ENCODE measurements at regions not wholly inside any gene's neighbourhood (a gene's known extent, or its start where the extent isn't known, plus 50 kb on each side); places are given as distances from the start of the nearest gene placed in this dataset.

DNA sequence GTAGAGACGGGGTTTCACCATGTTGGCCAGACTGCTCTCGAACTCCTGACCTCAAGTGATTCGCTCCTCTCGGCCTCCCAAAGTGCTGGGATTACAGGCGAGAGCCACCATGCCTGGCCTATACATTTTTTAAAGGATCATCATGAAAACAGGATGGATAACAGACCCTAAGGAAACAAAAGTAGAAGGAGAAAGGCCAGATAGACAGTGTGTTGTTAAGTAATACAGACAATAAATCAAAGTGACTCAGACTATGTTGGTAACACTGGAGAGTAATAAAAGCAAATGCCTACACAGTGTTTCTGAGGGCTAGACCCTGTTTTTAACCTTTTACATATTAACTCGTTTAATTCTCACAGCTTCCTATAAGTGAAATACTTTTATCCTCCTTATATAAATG lies 133.8 kb upstream of the MCTP2 start:
- no peak for TF ChIP-seq EZH2 (IDR thresholded peaks at IDR 0.05; ENCODE audit: borderline replicate concordance, low read depth, low read length, severe bottlenecking)
- TF ChIP-seq, protein P1, sequence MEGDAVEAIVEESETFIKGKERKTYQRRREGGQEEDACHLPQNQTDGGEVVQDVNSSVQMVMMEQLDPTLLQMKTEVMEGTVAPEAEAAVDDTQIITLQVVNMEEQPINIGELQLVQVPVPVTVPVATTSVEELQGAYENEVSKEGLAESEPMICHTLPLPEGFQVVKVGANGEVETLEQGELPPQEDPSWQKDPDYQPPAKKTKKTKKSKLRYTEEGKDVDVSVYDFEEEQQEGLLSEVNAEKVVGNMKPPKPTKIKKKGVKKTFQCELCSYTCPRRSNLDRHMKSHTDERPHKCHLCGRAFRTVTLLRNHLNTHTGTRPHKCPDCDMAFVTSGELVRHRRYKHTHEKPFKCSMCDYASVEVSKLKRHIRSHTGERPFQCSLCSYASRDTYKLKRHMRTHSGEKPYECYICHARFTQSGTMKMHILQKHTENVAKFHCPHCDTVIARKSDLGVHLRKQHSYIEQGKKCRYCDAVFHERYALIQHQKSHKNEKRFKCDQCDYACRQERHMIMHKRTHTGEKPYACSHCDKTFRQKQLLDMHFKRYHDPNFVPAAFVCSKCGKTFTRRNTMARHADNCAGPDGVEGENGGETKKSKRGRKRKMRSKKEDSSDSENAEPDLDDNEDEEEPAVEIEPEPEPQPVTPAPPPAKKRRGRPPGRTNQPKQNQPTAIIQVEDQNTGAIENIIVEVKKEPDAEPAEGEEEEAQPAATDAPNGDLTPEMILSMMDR (IDR thresholded peaks at IDR 0.05; ENCODE audit: borderline replicate concordance, extremely low read depth, low read length, poor library complexity, severe bottlenecking) = no peak
- H3K36me3 ChIP-seq (ENCODE audit: insufficient read depth, low read length) = no peaks in the 10 kb centered on the region
- peak overlapping the region; percentile 10; the same call in 1 of the 2 replicates for H2AFZ ChIP-seq (ENCODE audit: low read depth, low read length)
- no peaks in the 10 kb centered on the region for H3K27me3 ChIP-seq (ENCODE audit: insufficient read depth, low read length, poor library complexity)
- H3K79me2 ChIP-seq (ENCODE audit: insufficient read depth, low read length) = no peaks in the 10 kb centered on the region
- H3K4me3 ChIP-seq (ENCODE audit: low read depth in 1 of 2, low read length in 2 of 2) = no peak overlapping the region
- no peak overlapping the region for H3K4me2 ChIP-seq (ENCODE audit: insufficient read depth, low read length)
- H4K20me1 ChIP-seq (ENCODE audit: insufficient read depth, low read length) = no peaks in the 10 kb centered on the region
- no peak for ATAC-seq (ENCODE audit: insufficient read depth, low read depth)
- no peak overlapping the region for H3K9ac ChIP-seq (ENCODE audit: low read depth, low read length)
- DNase-seq = no peak
- no peaks in the 10 kb centered on the region for H3K9me3 ChIP-seq (ENCODE audit: insufficient read depth, low read length, severe bottlenecking)
- no peak overlapping the region for H3K27ac ChIP-seq (ENCODE audit: low read length)
- H3K4me1 ChIP-seq (ENCODE audit: insufficient read depth, low read length) = peaks cover 8% of the 10 kb centered on the region

DNA sequence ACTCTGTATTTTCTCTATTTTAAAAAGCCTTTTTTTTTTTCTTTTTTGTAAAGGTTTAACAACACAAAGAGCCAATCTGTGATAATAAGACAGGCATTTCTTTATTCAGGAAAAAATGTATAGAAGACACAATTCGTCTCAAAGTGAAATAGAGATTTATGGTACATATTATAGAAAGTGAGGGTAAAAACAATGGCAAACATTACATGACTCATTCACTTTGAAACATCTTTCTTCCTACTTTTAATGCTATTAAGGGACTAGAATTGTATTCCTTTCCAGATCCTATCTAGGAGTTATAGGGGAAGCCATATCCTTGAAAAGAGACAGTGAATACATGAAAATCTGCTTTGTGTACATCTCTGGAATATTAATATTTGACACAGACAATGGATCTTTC lies 137.1 kb upstream of the MCTP2 start:
- H3K79me2 ChIP-seq (ENCODE audit: insufficient read depth, low read length) = no peaks in the 10 kb centered on the region
- no peak overlapping the region for H3K27ac ChIP-seq (ENCODE audit: low read length)
- H3K27me3 ChIP-seq (ENCODE audit: insufficient read depth, low read length, poor library complexity) = no peaks in the 10 kb centered on the region
- H4K20me1 ChIP-seq (ENCODE audit: insufficient read depth, low read length) = no peaks in the 10 kb centered on the region
- H3K4me3 ChIP-seq (ENCODE audit: low read depth in 1 of 2, low read length in 2 of 2) = no peak overlapping the region
- no peak overlapping the region for H2AFZ ChIP-seq (ENCODE audit: low read depth, low read length)
- TF ChIP-seq, protein P1 (IDR thresholded peaks at IDR 0.05; ENCODE audit: borderline replicate concordance, extremely low read depth, low read length, poor library complexity, severe bottlenecking) = no peak
- TF ChIP-seq EZH2 (IDR thresholded peaks at IDR 0.05; ENCODE audit: borderline replicate concordance, low read depth, low read length, severe bottlenecking) = no peak
- no peak for ATAC-seq (ENCODE audit: insufficient read depth, low read depth)
- H3K9ac ChIP-seq (ENCODE audit: low read depth, low read length) = no peak overlapping the region
- H3K36me3 ChIP-seq (ENCODE audit: insufficient read depth, low read length) = no peaks in the 10 kb centered on the region
- H3K9me3 ChIP-seq (ENCODE audit: insufficient read depth, low read length, severe bottlenecking) = no peaks in the 10 kb centered on the region
- no peak for DNase-seq
- H3K4me2 ChIP-seq (ENCODE audit: insufficient read depth, low read length) = no peak overlapping the region
- peaks cover 2% of the 10 kb centered on the region for H3K4me1 ChIP-seq (ENCODE audit: insufficient read depth, low read length)

DNA sequence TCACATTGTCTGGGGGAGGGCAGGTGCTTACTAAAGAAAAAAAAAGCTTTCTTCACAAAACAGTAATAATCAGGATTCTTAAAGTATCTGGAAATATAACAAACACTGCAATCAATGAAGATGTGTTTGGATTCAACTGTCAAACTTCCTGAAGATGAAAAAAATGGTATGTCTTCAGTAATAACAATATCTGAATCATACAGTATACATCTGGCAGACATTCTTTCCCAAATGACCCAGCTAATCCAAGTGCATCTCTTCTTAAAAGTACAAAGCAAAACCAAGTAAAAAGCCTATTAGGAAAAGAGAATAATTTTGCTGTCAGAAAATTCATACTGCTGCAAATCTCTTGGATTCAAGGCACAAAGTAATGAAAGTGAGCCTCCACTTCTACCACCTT lies 145.0 kb upstream of the MCTP2 start:
- no peak overlapping the region for H3K9ac ChIP-seq (ENCODE audit: low read depth, low read length)
- ATAC-seq (ENCODE audit: insufficient read depth, low read depth) (no peak), DNase-seq (no peak)
- H4K20me1 ChIP-seq (ENCODE audit: insufficient read depth, low read length) = no peaks in the 10 kb centered on the region
- no peak overlapping the region for H3K27ac ChIP-seq (ENCODE audit: low read length)
- no peak overlapping the region for H3K4me3 ChIP-seq (ENCODE audit: low read depth in 1 of 2, low read length in 2 of 2)
- H3K36me3 ChIP-seq (ENCODE audit: insufficient read depth, low read length) = no peaks in the 10 kb centered on the region
- H2AFZ ChIP-seq (ENCODE audit: low read depth, low read length) = no peak overlapping the region
- H3K27me3 ChIP-seq (ENCODE audit: insufficient read depth, low read length, poor library complexity) = no peaks in the 10 kb centered on the region
- H3K79me2 ChIP-seq (ENCODE audit: insufficient read depth, low read length) = no peaks in the 10 kb centered on the region
- no peak overlapping the region for H3K4me2 ChIP-seq (ENCODE audit: insufficient read depth, low read length)
- H3K4me1 ChIP-seq (ENCODE audit: insufficient read depth, low read length) = peaks cover 2% of the 10 kb centered on the region
- H3K9me3 ChIP-seq (ENCODE audit: insufficient read depth, low read length, severe bottlenecking) = no peaks in the 10 kb centered on the region
- no peak for TF ChIP-seq EZH2 (IDR thresholded peaks at IDR 0.05; ENCODE audit: borderline replicate concordance, low read depth, low read length, severe bottlenecking)
- TF ChIP-seq, protein P1 (IDR thresholded peaks at IDR 0.05; ENCODE audit: borderline replicate concordance, extremely low read depth, low read length, poor library complexity, severe bottlenecking) = no peak
